ENCODE measurements at regions not wholly inside any gene's neighbourhood (a gene's known extent, or its start where the extent isn't known, plus 50 kb on each side); places are given as distances from the start of the nearest gene placed in this dataset.

GRCh38 chr17:74098136-74099024 lies 105.1 kb upstream of the RPL38 start:
- FAIRE-seq = no peak

GRCh38 chr17:74099442-74100340 lies 103.8 kb upstream of the RPL38 start:
- no peak for FAIRE-seq

- no peak for FAIRE-seq
Measured at GRCh38 chr17:74104921-74105320, 98.6 kb upstream of the RPL38 start.

GRCh38 chr17:74107107-74107506 lies 96.4 kb upstream of the RPL38 start:
- FAIRE-seq = no peak

GRCh38 chr17:74108126-74108705 lies 95.3 kb upstream of the RPL38 start:
- no peak for FAIRE-seq

- FAIRE-seq = no peak
Measured at GRCh38 chr17:74110467-74110866, 93.0 kb upstream of the RPL38 start.

- no peak for FAIRE-seq
Measured at GRCh38 chr17:74113326-74113725, 90.2 kb upstream of the RPL38 start.

- FAIRE-seq = no peak
Measured at GRCh38 chr17:74113952-74114351, 89.5 kb upstream of the RPL38 start.

GRCh38 chr17:74114881-74115470 lies 88.5 kb upstream of the RPL38 start:
- FAIRE-seq = no peak

- no peak for FAIRE-seq
Measured at GRCh38 chr17:74115586-74115985, 87.9 kb upstream of the RPL38 start.

- no peak for FAIRE-seq
Measured at GRCh38 chr17:74116087-74116717, 87.3 kb upstream of the RPL38 start.

GRCh38 chr17:74117087-74117698 lies 86.3 kb upstream of the RPL38 start:
- no peak for FAIRE-seq

- no peak for FAIRE-seq
Measured at GRCh38 chr17:74117999-74118421, 85.5 kb upstream of the RPL38 start.

- no peak for FAIRE-seq
Measured at GRCh38 chr17:74118504-74118903, 85.0 kb upstream of the RPL38 start.

GRCh38 chr17:74119049-74119580 lies 84.4 kb upstream of the RPL38 start:
- FAIRE-seq = no peak

GRCh38 chr17:74119965-74120364 lies 83.5 kb upstream of the RPL38 start:
- no peak for FAIRE-seq

GRCh38 chr17:74123350-74123749 lies 80.1 kb upstream of the RPL38 start:
- no peak for FAIRE-seq

GRCh38 chr17:74123866-74124444 lies 79.5 kb upstream of the RPL38 start:
- no peak for FAIRE-seq

- no peak for FAIRE-seq
Measured at GRCh38 chr17:74125156-74125555, 78.3 kb upstream of the RPL38 start.

GRCh38 chr17:74126179-74126900 lies 77.1 kb upstream of the RPL38 start:
- FAIRE-seq = no peak

- no peak for FAIRE-seq
Measured at GRCh38 chr17:74126959-74127358, 76.5 kb upstream of the RPL38 start.

Data from islet of Langerhans (tissue), 1 donor.